GM12891 (cell line): ENCODE measurements at regions not wholly inside any gene's neighbourhood (a gene's known extent, or its start where the extent isn't known, plus 50 kb on each side); places are given as distances from the start of the nearest gene placed in this dataset.

Experiments used
- POLR2A ChIP-seq: IDR thresholded peaks from 2 replicates; pipeline ENCODE4 v1.6.1; 2011; ENCODE audit warnings: low read depth, low read length, control low read depth
- POLR2AphosphoS5 ChIP-seq: IDR thresholded peaks from 2 replicates; pipeline ENCODE4 v1.6.1; 2011; ENCODE audit warnings: low read depth, low read length, control low read depth
- TAF1 ChIP-seq: IDR thresholded peaks from 2 replicates; pipeline ENCODE4 v1.6.1; 2011; ENCODE audit warnings: low read depth, low read length, control low read depth

DNA sequence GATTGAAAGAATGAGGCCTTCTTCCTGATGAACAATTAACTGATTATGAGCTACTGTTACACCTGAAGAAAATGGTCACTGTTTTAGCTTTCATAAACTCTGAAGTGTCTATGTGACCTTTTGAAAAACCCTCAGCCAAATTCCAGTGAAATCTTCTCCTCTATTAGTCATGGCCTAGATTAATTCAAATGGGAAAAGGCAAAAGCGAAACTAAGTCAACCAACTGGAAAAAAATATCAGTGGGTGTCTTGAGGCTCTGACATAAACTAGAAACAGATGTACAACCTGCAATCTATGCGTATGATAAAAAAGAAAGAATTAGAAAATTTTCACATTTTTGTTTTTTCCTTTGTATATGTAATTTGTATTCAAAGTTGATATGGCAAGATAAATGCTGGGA lies 169.4 kb upstream of the BANK1 start:
- TF ChIP-seq TAF1 (no peak), POLR2AphosphoS5 (no peak), POLR2A (no peak)
